ENCODE measurements at regions not wholly inside any gene's neighbourhood (a gene's known extent, or its start where the extent isn't known, plus 50 kb on each side); places are given as distances from the start of the nearest gene placed in this dataset.

- intact Hi-C loops (cut with micrococcal nuclease; ENCODE audit: unreplicated experiment) = no loop called here
Measured at GRCh38 chr16:5415123-5415522, 317.5 kb upstream of the EEF2KMT start.

More at GRCh38 chr16:5415123-5415522, 317.5 kb upstream of the EEF2KMT start:
- WGBS (ENCODE audit: low lambda C conversion rate) = 6% methylated on average over 7 of the region's 7 CpGs
- ChIA-PET CTCF (ENCODE audit: low intra/inter-chr PET ratio, low total read pairs) (no interaction called here), POLR2A (no interaction called here)
- ATAC-seq = peak; percentile 39; the same call in 1 of the 3 replicates
- Histone ChIP-seq H3K4me2 (ENCODE audit: low read depth, low read length) (no peak overlapping the region), H3K9ac (ENCODE audit: insufficient read depth, low read depth, low read length) (no peak overlapping the region), H3K27ac (ENCODE audit: extremely low read length, insufficient read depth, low read length) (no peak overlapping the region), H3K4me3 (replicated peaks in 1 of 3; ENCODE audit: insufficient read depth in 1 of 3, low read depth in 2 of 3, low read length in 3 of 3) (no peak overlapping the region), H3K79me2 (ENCODE audit: insufficient read depth, low read length) (no peaks in the 10 kb centered on the region), H3K4me1 (ENCODE audit: insufficient read depth, low read length) (no peaks in the 10 kb centered on the region), H2AFZ (ENCODE audit: low read length) (no peak overlapping the region), H4K20me1 (ENCODE audit: insufficient read depth, low read length) (no peaks in the 10 kb centered on the region), H3K9me3 (ENCODE audit: low read length) (peaks cover 5% of the 10 kb centered on the region; the same call in 1 of the 2 replicates), H3K27me3 (ENCODE audit: control insufficient read depth in 1 of 2, insufficient read depth in 2 of 2, low read length in 2 of 2) (peaks cover 0 to 15% of the 10 kb centered on the region in 2 experiments; a peak in 2 of 5 replicates), H3K36me3 (replicated peaks in 1 of 2; ENCODE audit: control insufficient read depth in 1 of 2, insufficient read depth in 2 of 2, low read length in 2 of 2) (no peaks in the 10 kb centered on the region)
- peak; percentile 32 for FAIRE-seq
- no peak for DNase-seq (ENCODE audit: low spot score)
- TF ChIP-seq CREB1 (IDR thresholded peaks at IDR 0.05) = no peak
- no peak for TF ChIP-seq CREB1 (CRISPR knock-in tag; IDR thresholded peaks at IDR 0.05)
- no peak for TF ChIP-seq ZBTB34 (CRISPR knock-in tag; IDR thresholded peaks at IDR 0.05)
- 0 out of 2 replicates have a peak, but pooled peaks have one; percentile 13 for TF ChIP-seq CTCF (CRISPR knock-in tag; IDR thresholded peaks at IDR 0.05)
- no peak for TF ChIP-seq ZBTB42 (CRISPR knock-in tag; IDR thresholded peaks at IDR 0.05)
- TF ChIP-seq ZNF12 (CRISPR knock-in tag; IDR thresholded peaks at IDR 0.05) = no peak
- TF ChIP-seq ZNF318 (CRISPR knock-in tag; IDR thresholded peaks at IDR 0.05) = no peak
- no TSS peak for BruUV-seq (replicated peaks)
- in situ Hi-C loops (cut with HindIII; ENCODE audit: extremely low pct_ligation_motif_present, low pct_unique_long_range_greater_than_20kb) = no loop called here

Measured in HepG2 (cell line).